T-cell (primary cell): ENCODE measurements at regions not wholly inside any gene's neighbourhood (a gene's known extent, or its start where the extent isn't known, plus 50 kb on each side); places are given as distances from the start of the nearest gene placed in this dataset.

Experiments used
- ATAC-seq, 4 experiments: fragments of 200-7000 bp in 3 of 4; fragments of 150-1000 bp in 1 of 4; cut with Tn5 transposase; replicated peaks in 1 of 4; 1 replicate in 3 of 4; 2 replicates in 1 of 4; pipeline ENCODE4 v1.10.0; 2021; ENCODE audit warnings: moderate library complexity in 3 of 4, mild to moderate bottlenecking in 2 of 4, moderate number of reproducible peaks in 1 of 4
- CTCF ChIA-PET, 2 donors: fragments of 300-600 bp; sonication (Branson Sonifier 250); formaldehyde crosslinking; loops; one replicate each; lab custom pipeline; 2022; ENCODE audit warnings: antibody characterized with exemption in 2 of 2; lab: Charles Lee
- POLR2A ChIA-PET, 2 donors: fragments of 300-600 bp; sonication (Branson Sonifier 250); formaldehyde crosslinking; loops; one replicate each; lab custom pipeline; 2022; ENCODE audit warnings: antibody characterized with exemption in 2 of 2; lab: Charles Lee
- DNase-seq, 35 experiments: peaks; one replicate each; pipeline versions ENCODE4 v3.0.0 to v3.0.0-alpha.2; 2013 to 2023
- H3K27ac ChIP-seq: one replicate; pipeline ENCODE4 v1.5.1; 2013; ENCODE audit warnings: low read length
- H3K27me3 ChIP-seq, 2 experiments: replicated peaks in 1 of 2; 1 replicate in 1 of 2; 2 replicates in 1 of 2; pipeline versions ENCODE4 v1.6.1 to v1.7.0; 2013; ENCODE audit warnings: low read length in 1 of 2, mixed read lengths in 1 of 2; ENCODE audit not compliant: control insufficient read depth in 2 of 2, insufficient read depth in 2 of 2; ENCODE audit errors: extremely low read depth in 1 of 2
- H3K36me3 ChIP-seq, 2 donors: 1 replicate in 1 of 2; 2 replicates in 1 of 2; pipeline versions ENCODE4 v1.6.1 to v1.7.0; 2013; ENCODE audit warnings: low read length in 1 of 2; ENCODE audit not compliant: control insufficient read depth in 2 of 2, insufficient read depth in 1 of 2; ENCODE audit errors: extremely low read depth in 1 of 2
- H3K4me1 ChIP-seq, 2 experiments: 1 replicate in 1 of 2; 2 replicates in 1 of 2; pipeline versions ENCODE4 v1.6.1 to v1.7.0; 2013; ENCODE audit warnings: low read length in 2 of 2, mixed read lengths in 1 of 2; ENCODE audit not compliant: insufficient read depth in 2 of 2, control insufficient read depth in 1 of 2; ENCODE audit errors: extremely low read depth in 1 of 2
- H3K4me3 ChIP-seq, 2 donors: 1 replicate in 1 of 2; 2 replicates in 1 of 2; pipeline versions ENCODE4 v1.5.1 to v1.7.0; 2013; ENCODE audit warnings: mild to moderate bottlenecking in 2 of 2, low read length in 1 of 2, moderate library complexity in 1 of 2; ENCODE audit not compliant: control insufficient read depth in 1 of 2; ENCODE audit errors: extremely low read depth in 1 of 2
- H3K9me3 ChIP-seq: 2 replicates; pipeline ENCODE4 v1.7.0; 2013
- H3K27ac Mint-ChIP-seq, 2 donors: one replicate each; pipeline ENCODE4 v1.8.0; 2020 to 2021; ENCODE audit warnings: mild to moderate bottlenecking in 2 of 2, mixed read lengths in 2 of 2
- H3K27me3 Mint-ChIP-seq, 2 donors: one replicate each; pipeline ENCODE4 v1.8.0; 2021 to 2022; ENCODE audit warnings: mixed read lengths in 2 of 2
- H3K36me3 Mint-ChIP-seq: one replicate; pipeline ENCODE4 v1.8.0; 2021; ENCODE audit warnings: mixed read lengths
- H3K4me1 Mint-ChIP-seq, 3 donors: one replicate each; pipeline ENCODE4 v1.8.0; 2020 to 2022; ENCODE audit warnings: mixed read lengths in 3 of 3, mild to moderate bottlenecking in 1 of 3
- H3K4me3 Mint-ChIP-seq, 3 donors: one replicate each; pipeline ENCODE4 v1.8.0; 2020 to 2022; ENCODE audit warnings: mild to moderate bottlenecking in 3 of 3, mixed read lengths in 3 of 3, moderate library complexity in 3 of 3
- H3K9me3 Mint-ChIP-seq, 3 donors: one replicate each; pipeline ENCODE4 v1.8.0; 2020 to 2022; ENCODE audit warnings: mixed read lengths in 3 of 3
- WGBS: methylation state at CpG from one replicate; pipeline ENCODE4 v1.1.5; 2013; ENCODE audit warnings: missing lambda C conversion rate; ENCODE audit not compliant: insufficient coverage; 5-methylcytosine and 5-hydroxymethylcytosine counted together

DNA sequence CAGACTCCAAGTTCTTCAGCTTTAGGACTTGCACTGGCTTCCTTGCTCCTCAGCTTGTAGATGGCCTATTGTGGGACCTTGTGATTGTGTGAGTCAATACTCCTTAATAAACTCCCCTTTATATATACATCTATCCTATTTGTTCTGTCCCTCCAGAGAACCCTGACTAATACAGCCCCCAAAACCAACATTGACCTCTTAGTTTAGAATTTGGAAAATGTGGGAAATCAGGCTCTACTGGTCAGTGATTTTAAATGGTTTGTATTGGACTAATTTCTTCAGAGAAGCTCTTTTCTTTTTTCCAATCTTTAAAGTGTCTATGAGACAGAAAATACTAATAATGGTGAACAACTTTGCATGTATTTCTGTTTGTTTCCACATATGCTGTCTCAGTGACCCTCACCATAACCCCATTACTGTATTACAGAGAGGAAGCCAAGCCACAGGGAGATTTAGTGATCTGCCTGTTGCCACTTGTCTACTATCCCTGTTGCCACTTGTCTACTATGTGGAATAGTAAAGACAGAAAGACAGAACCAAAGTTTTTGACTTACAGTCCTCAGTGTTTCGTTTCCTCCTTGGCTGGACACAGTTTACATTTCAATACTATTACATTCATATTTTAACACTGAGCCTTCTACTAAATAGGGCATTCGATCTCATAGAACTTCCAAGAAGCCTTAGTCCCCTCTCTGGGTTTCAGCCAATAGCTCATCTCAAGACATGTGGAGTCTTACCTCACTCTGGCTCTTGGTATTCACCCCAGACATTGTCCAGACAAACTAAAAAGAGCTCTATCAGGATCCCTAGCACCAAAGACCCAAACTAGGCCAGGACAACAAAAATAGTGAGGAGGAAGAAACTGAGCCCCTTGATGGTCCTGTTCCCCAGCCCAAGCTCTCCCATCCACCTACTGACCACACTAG, 121.0 kb downstream of the AKR1D1 start:
- WGBS, result 80% methylated on average over 1 of the region's 2 CpGs
- Mint-ChIP-seq H3K27ac (no peak overlapping the region), H3K4me1 (no peaks in the 10 kb centered on the region), H3K36me3 (no peaks in the 10 kb centered on the region), H3K9me3 (no peaks in the 10 kb centered on the region), H3K4me3 (no peak overlapping the region), H3K27me3 (peaks cover 3 to 9% of the 10 kb centered on the region in 2 donors)
- no peaks in the 10 kb centered on the region for H3K9me3 ChIP-seq
- ATAC-seq (no peak), DNase-seq (no peak)
- no peak overlapping the region for H3K27ac ChIP-seq
- CTCF ChIA-PET, result interaction anchor here in 1 of 2 donors (0.6 kb wide), 1 partner anchor 423 kb away, joined by 3 read pairs; no protein-coding TSS in a partner anchor
- H3K27me3 ChIP-seq, result peaks cover 0 to 6% of the 10 kb centered on the region in 2 experiments
- H3K36me3 ChIP-seq, result no peaks in the 10 kb centered on the region
- POLR2A ChIA-PET, result no interaction called here
- H3K4me1 ChIP-seq, result no peaks in the 10 kb centered on the region
- H3K4me3 ChIP-seq, result no peak overlapping the region

- Histone ChIP-seq H3K36me3 (no peaks in the 10 kb centered on the region), H3K27me3 (peaks cover 0 to 4% of the 10 kb centered on the region in 2 experiments), H3K4me1 (no peaks in the 10 kb centered on the region), H3K27ac (no peak overlapping the region), H3K4me3 (no peak overlapping the region), H3K9me3 (no peaks in the 10 kb centered on the region)
- DNase-seq (no peak), ATAC-seq (no peak)
- ChIA-PET CTCF (no interaction called here), POLR2A (no interaction called here)
- Mint-ChIP-seq H3K9me3 (no peaks in the 10 kb centered on the region), H3K4me1 (no peaks in the 10 kb centered on the region), H3K36me3 (no peaks in the 10 kb centered on the region), H3K27ac (no peak overlapping the region), H3K4me3 (no peak overlapping the region), H3K27me3 (peaks cover 0 to 7% of the 10 kb centered on the region in 2 donors)
- no CpG with 5 or more reads among the region's 5 CpGs for WGBS
Measured at GRCh38 chr7:138204285-138204981, 128.2 kb downstream of the AKR1D1 start.

DNA sequence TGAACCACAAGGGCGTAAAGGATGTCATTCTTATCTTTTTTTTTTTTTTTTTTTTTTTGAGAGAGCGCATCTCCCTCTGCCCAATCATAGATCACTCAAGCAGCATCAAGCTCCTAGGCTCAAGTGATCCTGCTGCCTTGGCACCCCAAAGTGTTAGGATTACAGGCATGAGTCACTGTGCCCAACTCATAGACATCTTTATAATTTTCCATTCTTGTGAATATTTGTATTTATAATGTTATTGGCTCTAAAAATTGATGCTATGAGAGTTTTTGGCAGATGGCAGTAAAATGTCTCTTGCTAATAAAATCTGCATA, 128.7 kb downstream of the AKR1D1 start:
- Mint-ChIP-seq H3K27me3 (peaks cover 0 to 7% of the 10 kb centered on the region in 2 donors), H3K36me3 (no peaks in the 10 kb centered on the region), H3K9me3 (no peaks in the 10 kb centered on the region), H3K27ac (no peak overlapping the region), H3K4me3 (no peak overlapping the region), H3K4me1 (no peaks in the 10 kb centered on the region)
- Histone ChIP-seq H3K4me3 (no peak overlapping the region), H3K36me3 (no peaks in the 10 kb centered on the region), H3K27ac (no peak overlapping the region), H3K9me3 (no peaks in the 10 kb centered on the region), H3K27me3 (peaks cover 0 to 4% of the 10 kb centered on the region in 2 experiments), H3K4me1 (no peaks in the 10 kb centered on the region)
- POLR2A ChIA-PET, result no interaction called here
- CTCF ChIA-PET, result no interaction called here
- DNase-seq (no peak), ATAC-seq (no peak)
- no CpG with 5 or more reads among the region's 2 CpGs for WGBS

DNA sequence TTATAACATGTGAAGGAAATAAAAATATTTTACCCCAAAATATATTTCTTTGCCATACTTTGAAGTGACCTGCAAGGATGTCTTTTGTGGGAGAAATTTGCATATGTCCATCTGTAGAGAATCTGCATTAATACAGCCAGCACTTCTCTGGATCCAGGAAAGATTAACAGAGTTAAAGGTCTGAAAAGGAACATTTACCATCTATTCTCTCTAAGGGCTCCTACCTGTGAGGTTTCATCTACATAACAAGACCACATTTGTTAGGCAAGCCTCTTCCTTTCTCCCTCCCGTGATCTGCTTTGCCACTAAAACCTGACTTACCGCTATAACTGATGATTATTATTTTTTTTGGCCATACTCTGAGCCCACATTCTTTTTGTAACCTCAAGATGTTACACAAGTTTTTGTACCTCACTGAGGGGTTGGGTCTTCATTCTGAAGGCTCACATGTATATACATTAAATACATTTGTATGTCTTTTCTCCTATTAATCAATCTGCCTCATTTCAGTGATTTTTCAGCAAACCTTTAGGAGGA, 129.4 kb downstream of the AKR1D1 start:
- no peak overlapping the region for H3K27ac Mint-ChIP-seq
- Histone ChIP-seq H3K36me3 (no peaks in the 10 kb centered on the region), H3K9me3 (no peaks in the 10 kb centered on the region), H3K27ac (no peak overlapping the region), H3K4me1 (no peaks in the 10 kb centered on the region), H3K27me3 (peaks cover 0 to 4% of the 10 kb centered on the region in 2 experiments), H3K4me3 (no peak overlapping the region)
- DNase-seq (no peak), ATAC-seq (no peak)
- H3K4me1 Mint-ChIP-seq, result no peaks in the 10 kb centered on the region
- ChIA-PET CTCF (no interaction called here), POLR2A (no interaction called here)
- H3K9me3 Mint-ChIP-seq, result no peaks in the 10 kb centered on the region
- no peaks in the 10 kb centered on the region for H3K36me3 Mint-ChIP-seq
- 60% methylated on average over 1 of the region's 2 CpGs for WGBS
- no peak overlapping the region for H3K4me3 Mint-ChIP-seq
- peaks cover 0 to 7% of the 10 kb centered on the region in 2 donors for H3K27me3 Mint-ChIP-seq

- POLR2A ChIA-PET, result interaction anchor here in 1 of 2 donors (0.6 kb wide), 1 partner anchor 386 kb away, joined by 5 read pairs; no protein-coding TSS in a partner anchor
- Mint-ChIP-seq H3K4me1 (no peaks in the 10 kb centered on the region), H3K27me3 (peaks cover 3 to 4% of the 10 kb centered on the region in 2 donors), H3K9me3 (no peaks in the 10 kb centered on the region), H3K36me3 (no peaks in the 10 kb centered on the region), H3K4me3 (no peak overlapping the region), H3K27ac (no peak overlapping the region)
- Histone ChIP-seq H3K36me3 (no peaks in the 10 kb centered on the region), H3K27me3 (peaks cover 0 to 4% of the 10 kb centered on the region in 2 experiments), H3K4me3 (no peak overlapping the region), H3K9me3 (no peaks in the 10 kb centered on the region), H3K27ac (no peak overlapping the region), H3K4me1 (no peaks in the 10 kb centered on the region)
- ATAC-seq (no peak), DNase-seq (no peak)
- WGBS, result 29% methylated on average over 1 of the region's 3 CpGs
- CTCF ChIA-PET, result interaction anchor here in 1 of 2 donors (0.6 kb wide), 1 partner anchor 63 kb away, joined by 3 read pairs; no protein-coding TSS in a partner anchor
Measured at GRCh38 chr7:138207555-138207971, 131.3 kb downstream of the AKR1D1 start.

GRCh38 chr7:138208142-138208570, 131.9 kb downstream of the AKR1D1 start:
- Mint-ChIP-seq H3K4me3 (no peak overlapping the region), H3K27ac (no peak overlapping the region), H3K4me1 (no peaks in the 10 kb centered on the region), H3K27me3 (peaks cover 3 to 4% of the 10 kb centered on the region in 2 donors), H3K9me3 (no peaks in the 10 kb centered on the region), H3K36me3 (no peaks in the 10 kb centered on the region)
- Histone ChIP-seq H3K9me3 (no peaks in the 10 kb centered on the region), H3K36me3 (no peaks in the 10 kb centered on the region), H3K4me1 (no peaks in the 10 kb centered on the region), H3K27ac (no peak overlapping the region), H3K4me3 (no peak overlapping the region), H3K27me3 (peaks cover 0 to 4% of the 10 kb centered on the region in 2 experiments)
- ATAC-seq (no peak), DNase-seq (no peak)
- CTCF ChIA-PET, result interaction anchor here in 1 of 2 donors (0.6 kb wide), 1 partner anchor 63 kb away, joined by 3 read pairs; no protein-coding TSS in a partner anchor
- 100% methylated on average over 1 of the region's 3 CpGs for WGBS
- POLR2A ChIA-PET, result interaction anchor here in 1 of 2 donors (0.6 kb wide), 1 partner anchor 387 kb away, joined by 5 read pairs; no protein-coding TSS in a partner anchor
